Skeletal muscle tissue (tissue), 3 donors: ENCODE measurements at regions not wholly inside any gene's neighbourhood (a gene's known extent, or its start where the extent isn't known, plus 50 kb on each side); places are given as distances from the start of the nearest gene placed in this dataset.

Source experiments
- H3K27ac ChIP-seq: one replicate; pipeline ENCODE4 v1.7.0; 2013; ENCODE audit warnings: mild to moderate bottlenecking, low read depth, low read length, inconsistent platforms
- H3K27me3 ChIP-seq, 3 donors: one replicate each; pipeline ENCODE4 v1.7.0; 2013; ENCODE audit warnings: low read length in 3 of 3; ENCODE audit not compliant: control insufficient read depth in 3 of 3, insufficient read depth in 3 of 3
- H3K36me3 ChIP-seq, 3 donors: one replicate each; pipeline ENCODE4 v1.7.0; 2013; ENCODE audit warnings: low read length in 3 of 3; ENCODE audit not compliant: control insufficient read depth in 3 of 3, insufficient read depth in 3 of 3
- H3K4me1 ChIP-seq, 3 donors: one replicate each; pipeline ENCODE4 v1.7.0; 2013; ENCODE audit warnings: low read length in 3 of 3, mild to moderate bottlenecking in 3 of 3; ENCODE audit not compliant: control insufficient read depth in 3 of 3, insufficient read depth in 3 of 3
- H3K4me3 ChIP-seq, 3 donors: one replicate each; pipeline ENCODE4 v1.7.0; 2013; ENCODE audit warnings: low read length in 3 of 3
- H3K9ac ChIP-seq, 3 donors: one replicate each; pipeline ENCODE4 v1.7.0; 2013; ENCODE audit warnings: low read length in 3 of 3, mild to moderate bottlenecking in 3 of 3, moderate library complexity in 2 of 3, low read depth in 1 of 3
- H3K9me3 ChIP-seq, 3 donors: one replicate each; pipeline ENCODE4 v1.7.0; 2013; ENCODE audit warnings: low read length in 3 of 3; ENCODE audit not compliant: control insufficient read depth in 3 of 3
- donor health status: Osteomylitis.

GRCh38 chr3:81974751-81975150, 213.3 kb upstream of the GBE1 start:
- no peak overlapping the region for H3K9ac ChIP-seq
- no peak overlapping the region for H3K27ac ChIP-seq
- H3K27me3 ChIP-seq: no peaks in the 10 kb centered on the region
- H3K4me1 ChIP-seq: no peaks in the 10 kb centered on the region
- H3K9me3 ChIP-seq: no peaks in the 10 kb centered on the region
- H3K36me3 ChIP-seq: no peaks in the 10 kb centered on the region
- H3K4me3 ChIP-seq: no peak overlapping the region

- Histone ChIP-seq H3K4me3 (no peak overlapping the region), H3K36me3 (no peaks in the 10 kb centered on the region), H3K27me3 (no peaks in the 10 kb centered on the region), H3K9me3 (no peaks in the 10 kb centered on the region), H3K27ac (no peak overlapping the region), H3K4me1 (no peaks in the 10 kb centered on the region), H3K9ac (no peak overlapping the region)
Observed at GRCh38 chr3:81968658-81969057, 207.2 kb upstream of the GBE1 start.

- no peak overlapping the region for H3K9ac ChIP-seq
- H3K27me3 ChIP-seq: no peaks in the 10 kb centered on the region
- no peak overlapping the region for H3K27ac ChIP-seq
- no peaks in the 10 kb centered on the region for H3K4me1 ChIP-seq
- no peaks in the 10 kb centered on the region for H3K9me3 ChIP-seq
- no peaks in the 10 kb centered on the region for H3K36me3 ChIP-seq
- H3K4me3 ChIP-seq: no peak overlapping the region
Observed at GRCh38 chr3:81967393-81967792, 205.9 kb upstream of the GBE1 start.

GRCh38 chr3:81965696-81966095, 204.3 kb upstream of the GBE1 start:
- no peak overlapping the region for H3K4me3 ChIP-seq
- H3K9me3 ChIP-seq: no peaks in the 10 kb centered on the region
- no peak overlapping the region for H3K27ac ChIP-seq
- no peaks in the 10 kb centered on the region for H3K4me1 ChIP-seq
- H3K36me3 ChIP-seq: no peaks in the 10 kb centered on the region
- H3K9ac ChIP-seq: no peak overlapping the region
- H3K27me3 ChIP-seq: no peaks in the 10 kb centered on the region

GRCh38 chr3:81962396-81962795, 201.0 kb upstream of the GBE1 start:
- Histone ChIP-seq H3K9ac (no peak overlapping the region), H3K4me1 (no peaks in the 10 kb centered on the region), H3K9me3 (no peaks in the 10 kb centered on the region), H3K27ac (no peak overlapping the region), H3K27me3 (no peaks in the 10 kb centered on the region), H3K4me3 (no peak overlapping the region), H3K36me3 (no peaks in the 10 kb centered on the region)

- no peak overlapping the region for H3K4me3 ChIP-seq
- no peak overlapping the region for H3K27ac ChIP-seq
- H3K36me3 ChIP-seq: no peaks in the 10 kb centered on the region
- H3K4me1 ChIP-seq: no peaks in the 10 kb centered on the region
- no peaks in the 10 kb centered on the region for H3K9me3 ChIP-seq
- H3K9ac ChIP-seq: no peak overlapping the region
- no peaks in the 10 kb centered on the region for H3K27me3 ChIP-seq
Observed at GRCh38 chr3:81958972-81959640, 197.7 kb upstream of the GBE1 start.

- no peaks in the 10 kb centered on the region for H3K9me3 ChIP-seq
- peak overlapping the region in 1 of 3 donors; percentile 7 for H3K4me3 ChIP-seq
- H3K4me1 ChIP-seq: no peaks in the 10 kb centered on the region
- no peaks in the 10 kb centered on the region for H3K36me3 ChIP-seq
- H3K27me3 ChIP-seq: no peaks in the 10 kb centered on the region
- no peak overlapping the region for H3K27ac ChIP-seq
- no peak overlapping the region for H3K9ac ChIP-seq
Observed at GRCh38 chr3:81955878-81956277, 194.4 kb upstream of the GBE1 start.

GRCh38 chr3:81953111-81953510, 191.7 kb upstream of the GBE1 start:
- Histone ChIP-seq H3K27me3 (no peaks in the 10 kb centered on the region), H3K4me3 (no peak overlapping the region), H3K9me3 (no peaks in the 10 kb centered on the region), H3K36me3 (no peaks in the 10 kb centered on the region), H3K27ac (no peak overlapping the region), H3K9ac (no peak overlapping the region), H3K4me1 (no peaks in the 10 kb centered on the region)

GRCh38 chr3:81952141-81952540, 190.7 kb upstream of the GBE1 start:
- H3K27ac ChIP-seq: no peak overlapping the region

GRCh38 chr3:81951636-81952035, 190.2 kb upstream of the GBE1 start:
- H3K27ac ChIP-seq: no peak overlapping the region
- H3K36me3 ChIP-seq: no peaks in the 10 kb centered on the region
- H3K27me3 ChIP-seq: no peaks in the 10 kb centered on the region
- no peaks in the 10 kb centered on the region for H3K4me1 ChIP-seq
- no peaks in the 10 kb centered on the region for H3K9me3 ChIP-seq
- H3K9ac ChIP-seq: no peak overlapping the region
- H3K4me3 ChIP-seq: no peak overlapping the region

More at GRCh38 chr3:81952141-81952540, 190.7 kb upstream of the GBE1 start:
- H3K9ac ChIP-seq: no peak overlapping the region
- H3K9me3 ChIP-seq: no peaks in the 10 kb centered on the region
- H3K4me3 ChIP-seq: no peak overlapping the region
- no peaks in the 10 kb centered on the region for H3K27me3 ChIP-seq
- H3K4me1 ChIP-seq: no peaks in the 10 kb centered on the region
- H3K36me3 ChIP-seq: no peaks in the 10 kb centered on the region
